ENCODE measurements at regions not wholly inside any gene's neighbourhood (a gene's known extent, or its start where the extent isn't known, plus 50 kb on each side); places are given as distances from the start of the nearest gene placed in this dataset.

GRCh38 chr5:97570242-97570641 is 387.2 kb upstream of the RIOK2 start:
- TF ChIP-seq CTCF (IDR thresholded peaks at IDR 0.05): no peak
- no peak for TF ChIP-seq POLR2A (IDR thresholded peaks at IDR 0.05)
